ENCODE measurements at regions not wholly inside any gene's neighbourhood (a gene's known extent, or its start where the extent isn't known, plus 50 kb on each side); places are given as distances from the start of the nearest gene placed in this dataset.

GRCh38 chr1:113265196-113265595, 125.1 kb upstream of the MAGI3 start:
- TF ChIP-seq CTCF (IDR thresholded peaks at IDR 0.05) = no peak
- TF ChIP-seq POLR2A (IDR thresholded peaks at IDR 0.05) = no peak

All from Peyer's patch (tissue), 4 donors.